A673 (cell line): ENCODE measurements at regions not wholly inside any gene's neighbourhood (a gene's known extent, or its start where the extent isn't known, plus 50 kb on each side); places are given as distances from the start of the nearest gene placed in this dataset.

Source experiments
- BruUV-seq: library from RNA; stranded (reverse); fragments of 400-500 nt; replicated peaks from 2 replicates; lab custom pipeline; 2021; lab: Mats Ljungman, UMichigan
- CTCF ChIA-PET: fragments of 300-600 bp; sonication (Branson Sonifier 250); formaldehyde crosslinking; loops from one replicate; lab custom pipeline; 2022; ENCODE audit warnings: antibody characterized with exemption; lab: Charles Lee
- POLR2A ChIA-PET: fragments of 300-600 bp; sonication (Branson Sonifier 250); formaldehyde crosslinking; loops from one replicate; lab custom pipeline; 2022; ENCODE audit warnings: antibody characterized with exemption; ENCODE audit not compliant: low non-redundant PET; lab: Charles Lee
- DNase-seq: peaks from one replicate; pipeline ENCODE4 v3.0.0-alpha.2; 2015; ENCODE audit warnings: low spot score
- H3K27ac ChIP-seq: fragments of 200-600 bp; sonication (generic); 2 replicates; pipeline ENCODE4 v1.5.1; 2016; ENCODE audit warnings: mixed run types, low read depth, mild to moderate bottlenecking, mixed read lengths, antibody characterized with exemption, low read length; ENCODE audit not compliant: poor library complexity, severe bottlenecking
- H3K27me3 ChIP-seq: fragments of 200-600 bp; sonication (generic); replicated peaks from 2 replicates; pipeline ENCODE4 v1.6.1; 2017; ENCODE audit warnings: mixed run types, low read depth, mild to moderate bottlenecking, mixed read lengths, antibody characterized with exemption, low read length; ENCODE audit not compliant: insufficient read depth, poor library complexity
- H3K36me3 ChIP-seq: fragments of 200-600 bp; sonication (generic); 2 replicates; pipeline ENCODE4 v1.6.1; 2016; ENCODE audit warnings: mixed run types, mild to moderate bottlenecking, mixed read lengths, antibody characterized with exemption, low read length; ENCODE audit not compliant: insufficient read depth, poor library complexity, severe bottlenecking
- H3K4me1 ChIP-seq: fragments of 200-600 bp; sonication (generic); 2 replicates; pipeline ENCODE4 v1.6.1; 2017; ENCODE audit warnings: mixed run types, mild to moderate bottlenecking, mixed read lengths, antibody characterized with exemption, low read length; ENCODE audit not compliant: insufficient read depth, poor library complexity, severe bottlenecking
- H3K4me3 ChIP-seq: fragments of 200-600 bp; sonication (generic); 2 replicates; pipeline ENCODE4 v1.5.1; 2016; ENCODE audit warnings: low read depth, mixed run types, mild to moderate bottlenecking, mixed read lengths, low read length; ENCODE audit not compliant: poor library complexity, severe bottlenecking
- H3K9me3 ChIP-seq: fragments of 200-600 bp; sonication (generic); 2 replicates; pipeline ENCODE4 v1.6.1; 2016; ENCODE audit warnings: mixed run types, low read depth, mild to moderate bottlenecking, mixed read lengths, antibody characterized with exemption, low read length; ENCODE audit not compliant: poor library complexity, severe bottlenecking
- EZH2 ChIP-seq: fragments of 200-600 bp; sonication (generic); IDR thresholded peaks from 2 replicates; pipeline ENCODE4 v1.6.1; 2017; ENCODE audit warnings: borderline replicate concordance, low read depth, mild to moderate bottlenecking, mixed read lengths, antibody characterized with exemption, low read length; ENCODE audit not compliant: poor library complexity, severe bottlenecking
- intact Hi-C: fragments of 100-400 bp; cut with micrococcal nuclease; formaldehyde crosslinking; loops from one replicate; pipeline ENCODE4 v1.10.0; 2022; ENCODE audit not compliant: unreplicated experiment
- TF ChIP-seq, protein P1 (sequence below): fragments of 300-800, 200-600 bp; sonication (generic); conservative IDR thresholded peaks from 2 replicates; pipeline ENCODE4 v1.5.1; 2017; ENCODE audit warnings: low read depth, mild to moderate bottlenecking, antibody characterized with exemption, low read length, moderate library complexity, mixed read lengths

DNA sequence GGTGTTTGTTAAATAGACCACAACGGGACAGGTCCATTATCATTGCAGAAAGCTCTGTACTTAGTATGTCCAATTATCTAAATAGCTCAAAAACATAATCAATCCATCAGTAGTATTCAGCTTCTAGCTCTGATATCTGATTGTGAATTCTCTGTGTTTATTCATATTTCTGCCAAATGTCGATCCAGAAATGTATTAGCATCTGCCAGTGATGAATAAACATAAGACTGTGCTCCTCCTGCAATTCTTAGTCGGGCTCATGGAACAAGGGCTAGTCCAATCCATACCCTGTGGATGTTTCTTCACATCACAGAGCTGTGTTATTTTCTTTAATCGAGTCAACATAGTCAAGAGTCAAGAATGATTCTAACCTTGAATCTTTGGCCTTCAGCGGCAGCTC, 1612.1 kb upstream of the WWC1 start:
- no peak for DNase-seq
- TF ChIP-seq EZH2: no peak
- TF ChIP-seq, protein P1, sequence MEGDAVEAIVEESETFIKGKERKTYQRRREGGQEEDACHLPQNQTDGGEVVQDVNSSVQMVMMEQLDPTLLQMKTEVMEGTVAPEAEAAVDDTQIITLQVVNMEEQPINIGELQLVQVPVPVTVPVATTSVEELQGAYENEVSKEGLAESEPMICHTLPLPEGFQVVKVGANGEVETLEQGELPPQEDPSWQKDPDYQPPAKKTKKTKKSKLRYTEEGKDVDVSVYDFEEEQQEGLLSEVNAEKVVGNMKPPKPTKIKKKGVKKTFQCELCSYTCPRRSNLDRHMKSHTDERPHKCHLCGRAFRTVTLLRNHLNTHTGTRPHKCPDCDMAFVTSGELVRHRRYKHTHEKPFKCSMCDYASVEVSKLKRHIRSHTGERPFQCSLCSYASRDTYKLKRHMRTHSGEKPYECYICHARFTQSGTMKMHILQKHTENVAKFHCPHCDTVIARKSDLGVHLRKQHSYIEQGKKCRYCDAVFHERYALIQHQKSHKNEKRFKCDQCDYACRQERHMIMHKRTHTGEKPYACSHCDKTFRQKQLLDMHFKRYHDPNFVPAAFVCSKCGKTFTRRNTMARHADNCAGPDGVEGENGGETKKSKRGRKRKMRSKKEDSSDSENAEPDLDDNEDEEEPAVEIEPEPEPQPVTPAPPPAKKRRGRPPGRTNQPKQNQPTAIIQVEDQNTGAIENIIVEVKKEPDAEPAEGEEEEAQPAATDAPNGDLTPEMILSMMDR: no peak
- intact Hi-C loops: no loop called here
- Histone ChIP-seq H3K27me3 (peaks cover 17% of the 10 kb centered on the region), H3K4me3 (no peak overlapping the region), H3K27ac (no peak overlapping the region), H3K36me3 (no peaks in the 10 kb centered on the region), H3K9me3 (no peaks in the 10 kb centered on the region), H3K4me1 (no peaks in the 10 kb centered on the region)
- ChIA-PET CTCF (no interaction called here), POLR2A (no interaction called here)
- BruUV-seq: no TSS peak

DNA sequence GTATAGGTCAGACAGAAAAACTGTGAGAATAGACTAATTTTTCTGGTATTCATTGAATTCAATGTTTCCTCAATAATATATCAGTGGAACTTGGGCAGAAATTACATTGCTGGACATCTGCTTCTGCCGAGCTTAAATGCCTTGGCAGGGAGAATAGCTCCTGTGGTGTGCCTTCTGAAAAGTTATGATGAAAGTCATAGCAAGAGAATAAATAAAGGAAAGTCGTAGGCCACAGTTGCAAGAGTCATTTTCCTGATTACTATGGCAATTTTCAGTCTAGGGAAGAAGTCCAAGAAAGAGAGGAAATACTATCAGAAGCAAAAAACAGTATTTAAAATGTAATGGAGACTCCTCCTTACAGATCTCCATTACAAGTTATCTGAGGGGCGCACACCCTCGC, 1596.1 kb upstream of the WWC1 start:
- TF ChIP-seq, protein P1: no peak
- H3K36me3 ChIP-seq: no peaks in the 10 kb centered on the region
- DNase-seq: no peak
- H3K27me3 ChIP-seq: peaks cover 33% of the 10 kb centered on the region
- intact Hi-C loops: no loop called here
- POLR2A ChIA-PET: no interaction called here
- H3K9me3 ChIP-seq: no peaks in the 10 kb centered on the region
- H3K4me1 ChIP-seq: no peaks in the 10 kb centered on the region
- BruUV-seq: no TSS peak
- no peak overlapping the region for H3K27ac ChIP-seq
- CTCF ChIA-PET: no interaction called here
- H3K4me3 ChIP-seq: no peak overlapping the region

DNA sequence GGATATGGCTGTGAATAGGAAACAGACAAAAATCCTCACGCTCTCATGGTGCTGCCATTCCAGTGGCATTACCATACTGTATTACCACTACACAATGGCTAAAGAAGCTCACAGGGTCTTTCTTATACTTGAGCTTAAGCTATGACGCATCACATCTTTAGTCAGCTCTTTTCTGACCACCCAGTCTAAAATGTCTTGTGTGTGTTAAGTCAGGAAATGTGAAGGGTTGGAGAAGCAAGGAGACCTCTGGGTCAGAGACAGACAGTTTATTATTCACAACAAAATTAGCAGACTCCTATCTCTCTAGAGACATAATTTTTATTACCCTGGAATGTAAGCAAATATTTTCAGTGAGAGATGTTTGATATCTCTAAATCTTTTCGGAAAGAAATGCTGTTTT, 1583.2 kb upstream of the WWC1 start:
- DNase-seq: no peak
- H3K36me3 ChIP-seq: no peaks in the 10 kb centered on the region

More for the DNA sequence above, 1583.2 kb upstream of the WWC1 start:
- Histone ChIP-seq H3K27me3 (peaks cover 6% of the 10 kb centered on the region), H3K9me3 (no peaks in the 10 kb centered on the region), H3K27ac (no peak overlapping the region), H3K4me3 (no peak overlapping the region), H3K4me1 (no peaks in the 10 kb centered on the region)
- ChIA-PET POLR2A (no interaction called here), CTCF (no interaction called here)
- no peak for TF ChIP-seq EZH2
- TF ChIP-seq, protein P1: no peak
- no TSS peak for BruUV-seq
- intact Hi-C loops: no loop called here
